ENCODE measurements at regions not wholly inside any gene's neighbourhood (a gene's known extent, or its start where the extent isn't known, plus 50 kb on each side); places are given as distances from the start of the nearest gene placed in this dataset.

DNA sequence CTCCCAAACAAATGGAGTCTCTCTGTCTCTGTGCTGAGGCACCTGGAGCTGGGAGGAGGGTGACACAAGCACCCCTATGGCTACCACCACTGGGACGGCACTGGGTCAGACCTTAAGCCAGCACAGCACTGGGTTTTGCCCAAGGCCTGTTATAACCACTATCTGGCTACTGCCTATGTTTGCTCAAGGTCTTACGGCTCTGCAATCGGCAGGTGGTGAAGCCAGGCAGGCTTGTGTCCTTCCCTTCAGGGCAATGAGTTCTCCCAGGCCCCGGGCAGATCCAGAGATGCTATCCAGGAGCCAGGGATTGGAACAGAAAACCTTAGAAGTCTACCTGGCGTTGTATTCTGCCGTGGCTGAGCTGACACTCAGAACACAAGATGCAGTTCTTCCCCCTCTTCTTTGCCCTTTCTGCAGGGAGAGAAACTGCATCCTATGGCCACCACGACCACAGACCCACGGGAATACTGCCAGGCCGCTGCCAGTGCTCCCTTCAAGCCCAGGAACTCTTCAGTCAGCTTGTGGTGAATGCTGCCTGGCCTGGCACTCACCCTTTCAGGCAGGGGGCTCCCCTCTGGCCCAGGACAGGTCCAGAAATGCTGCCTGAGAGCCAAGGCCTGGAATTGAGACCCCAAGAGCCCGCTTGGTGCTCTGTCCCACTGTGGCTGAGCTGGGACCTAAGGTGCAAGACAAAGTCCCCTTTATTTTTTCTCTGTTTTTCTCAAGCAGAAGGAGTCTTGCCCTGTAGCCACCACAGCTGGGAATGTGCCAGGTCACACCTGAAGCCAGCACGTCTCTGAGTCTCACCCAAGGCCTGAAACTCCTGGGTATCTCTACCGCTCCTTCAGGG, 67.0 kb upstream of the FRMD1 start:
- no peak overlapping the region for H3K9ac ChIP-seq (ENCODE audit: control insufficient read depth, extremely low read depth, insufficient read depth, low read length)
- H3K9me3 ChIP-seq (ENCODE audit: control insufficient read depth, low read depth, low read length): no peaks in the 10 kb centered on the region
- TF ChIP-seq CTCF (optimal IDR thresholded peaks at IDR 0.05 in 1 of 3, IDR thresholded peaks at IDR 0.05 in 1 of 3, conservative IDR thresholded peaks at IDR 0.05 in 1 of 3; ENCODE audit: extremely low read depth in 1 of 3, insufficient read depth in 2 of 3, low read length in 3 of 3): no peak
- no peak for TF ChIP-seq EZH2 (IDR thresholded peaks at IDR 0.05; ENCODE audit: low read length)
- H2AFZ ChIP-seq (ENCODE audit: control insufficient read depth, low read length): no peak overlapping the region
- DNase-seq (ENCODE audit: low read depth, low spot score): no peak
- H3K4me2 ChIP-seq (ENCODE audit: control insufficient read depth, extremely low read depth, insufficient read depth, low read depth, low read length): no peak overlapping the region
- H3K4me3 ChIP-seq (ENCODE audit: control insufficient read depth in 2 of 3, extremely low read depth in 1 of 3, insufficient read depth in 2 of 3, low read depth in 1 of 3, low read length in 3 of 3): no peak overlapping the region
- dilution Hi-C loops (cut with MboI; ENCODE audit: extremely low pct_ligation_motif_present, low sequenced_read_pairs): no loop called here
- H3K9me1 ChIP-seq (ENCODE audit: control insufficient read depth, extremely low read depth, insufficient read depth, low read length): no peaks in the 10 kb centered on the region
- no peaks in the 10 kb centered on the region for H3K27me3 ChIP-seq (ENCODE audit: control insufficient read depth, extremely low read depth, insufficient read depth, low read length)
- no peaks in the 10 kb centered on the region for H3K4me1 ChIP-seq (ENCODE audit: control insufficient read depth, extremely low read depth, insufficient read depth, low read length)
- no peaks in the 10 kb centered on the region for H3K36me3 ChIP-seq (ENCODE audit: control insufficient read depth in 2 of 2, extremely low read depth in 1 of 2, insufficient read depth in 2 of 2, low read length in 2 of 2)
- H4K20me1 ChIP-seq (ENCODE audit: control insufficient read depth, extremely low read depth, insufficient read depth, low read length): no peaks in the 10 kb centered on the region
- H3K27ac ChIP-seq (ENCODE audit: control insufficient read depth, insufficient read depth, low read length): no peak overlapping the region
- no peaks in the 10 kb centered on the region for H3K79me2 ChIP-seq (ENCODE audit: control insufficient read depth, insufficient read depth, low read length)
- no peak for FAIRE-seq

GRCh38 chr6:168139121-168139520, 60.1 kb upstream of the FRMD1 start:
- H3K4me1 ChIP-seq (ENCODE audit: control insufficient read depth, extremely low read depth, insufficient read depth, low read length): no peaks in the 10 kb centered on the region
- dilution Hi-C loops (cut with MboI; ENCODE audit: extremely low pct_ligation_motif_present, low sequenced_read_pairs): no loop called here
- FAIRE-seq (no peak), DNase-seq (ENCODE audit: low read depth, low spot score) (no peak)
- H3K36me3 ChIP-seq (ENCODE audit: control insufficient read depth in 2 of 2, extremely low read depth in 1 of 2, insufficient read depth in 2 of 2, low read length in 2 of 2): no peaks in the 10 kb centered on the region
- no peaks in the 10 kb centered on the region for H3K9me3 ChIP-seq (ENCODE audit: control insufficient read depth, low read depth, low read length)
- no peaks in the 10 kb centered on the region for H3K79me2 ChIP-seq (ENCODE audit: control insufficient read depth, insufficient read depth, low read length)
- no peak overlapping the region for H3K4me3 ChIP-seq (ENCODE audit: control insufficient read depth in 2 of 3, extremely low read depth in 1 of 3, insufficient read depth in 2 of 3, low read depth in 1 of 3, low read length in 3 of 3)
- no peaks in the 10 kb centered on the region for H3K9me1 ChIP-seq (ENCODE audit: control insufficient read depth, extremely low read depth, insufficient read depth, low read length)
- TF ChIP-seq EZH2 (IDR thresholded peaks at IDR 0.05; ENCODE audit: low read length): no peak
- TF ChIP-seq CTCF (optimal IDR thresholded peaks at IDR 0.05 in 1 of 3, IDR thresholded peaks at IDR 0.05 in 1 of 3, conservative IDR thresholded peaks at IDR 0.05 in 1 of 3; ENCODE audit: extremely low read depth in 1 of 3, insufficient read depth in 2 of 3, low read length in 3 of 3): no peak
- no peak overlapping the region for H3K4me2 ChIP-seq (ENCODE audit: control insufficient read depth, extremely low read depth, insufficient read depth, low read depth, low read length)
- no peak overlapping the region for H2AFZ ChIP-seq (ENCODE audit: control insufficient read depth, low read length)
- no peak overlapping the region for H3K9ac ChIP-seq (ENCODE audit: control insufficient read depth, extremely low read depth, insufficient read depth, low read length)
- H3K27me3 ChIP-seq (ENCODE audit: control insufficient read depth, extremely low read depth, insufficient read depth, low read length): no peaks in the 10 kb centered on the region
- H4K20me1 ChIP-seq (ENCODE audit: control insufficient read depth, extremely low read depth, insufficient read depth, low read length): no peaks in the 10 kb centered on the region
- H3K27ac ChIP-seq (ENCODE audit: control insufficient read depth, insufficient read depth, low read length): no peak overlapping the region
